Glomerular visceral epithelial cell (primary cell): ENCODE measurements at regions not wholly inside any gene's neighbourhood (a gene's known extent, or its start where the extent isn't known, plus 50 kb on each side); places are given as distances from the start of the nearest gene placed in this dataset.

ENCODE experiments used
- DNase-seq: peaks from one replicate; pipeline ENCODE4 v3.0.0-alpha.2; 2016; ENCODE audit errors: extremely low spot score

- DNase-seq: no peak
These were observed 312.2 kb downstream of the TMEM114 start for GRCh38 chr16:8278031-8278580.

DNA sequence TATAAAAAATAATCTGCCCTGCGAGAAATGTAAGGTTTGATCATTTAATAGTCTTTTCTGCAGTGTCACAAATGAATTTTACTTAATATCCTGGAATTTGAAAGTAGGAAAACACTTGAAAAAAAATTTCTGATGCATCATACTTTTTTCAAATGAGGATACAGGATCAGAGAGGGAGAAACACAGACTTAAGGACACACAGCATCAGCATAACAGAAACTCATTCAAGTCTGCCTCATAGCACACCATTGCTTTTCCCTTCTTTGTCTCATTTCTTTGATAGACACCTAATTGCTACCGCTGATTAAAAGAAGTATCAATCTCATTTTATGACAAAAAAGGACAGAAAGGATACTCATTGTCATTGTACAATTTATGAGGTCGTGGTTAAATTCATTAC lies 319.0 kb downstream of the TMEM114 start:
- no peak for DNase-seq

DNA sequence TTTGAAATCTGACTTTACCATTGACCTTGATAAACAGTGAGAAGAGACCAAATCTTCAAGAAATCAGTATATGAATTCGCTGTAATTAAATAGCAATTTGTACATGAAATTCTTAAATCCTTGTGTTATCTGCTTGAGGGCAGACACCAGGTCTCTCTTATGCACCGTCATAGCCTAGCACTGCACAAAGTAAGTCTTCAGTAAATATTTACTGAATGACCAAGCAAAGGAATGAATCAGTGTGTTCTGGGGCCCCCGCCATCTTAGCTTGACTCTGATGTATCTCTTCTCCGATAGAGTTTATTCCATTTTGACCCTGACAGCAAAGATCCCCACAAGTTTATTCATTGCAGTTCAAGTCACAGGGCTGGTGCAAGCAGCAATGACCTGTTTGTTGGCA lies 328.0 kb downstream of the TMEM114 start:
- no peak for DNase-seq

- no peak for DNase-seq
These were observed 330.2 kb downstream of the TMEM114 start for GRCh38 chr16:8260140-8260539.

DNA sequence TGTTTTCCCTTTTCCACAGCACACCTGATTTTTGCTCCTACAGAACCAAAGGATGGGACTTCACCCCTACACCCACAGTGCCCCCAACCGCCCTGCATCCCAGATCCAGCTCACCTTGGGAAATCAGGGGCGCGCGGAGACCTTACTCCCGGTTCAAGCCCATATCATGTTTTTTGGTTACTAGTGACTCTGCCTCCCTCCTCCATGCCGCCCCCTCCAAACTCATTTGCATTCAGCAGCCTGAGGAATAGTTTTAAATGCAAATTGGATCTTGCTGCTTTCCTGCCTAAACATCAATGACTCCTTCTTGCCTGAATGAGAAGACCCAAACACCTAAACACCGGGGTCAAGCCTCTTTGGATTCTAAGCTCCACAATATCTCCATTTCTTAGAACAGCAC lies 331.8 kb downstream of the TMEM114 start:
- no peak for DNase-seq

- no peak for DNase-seq
These were observed 332.8 kb downstream of the TMEM114 start for GRCh38 chr16:8257561-8257960.

DNA sequence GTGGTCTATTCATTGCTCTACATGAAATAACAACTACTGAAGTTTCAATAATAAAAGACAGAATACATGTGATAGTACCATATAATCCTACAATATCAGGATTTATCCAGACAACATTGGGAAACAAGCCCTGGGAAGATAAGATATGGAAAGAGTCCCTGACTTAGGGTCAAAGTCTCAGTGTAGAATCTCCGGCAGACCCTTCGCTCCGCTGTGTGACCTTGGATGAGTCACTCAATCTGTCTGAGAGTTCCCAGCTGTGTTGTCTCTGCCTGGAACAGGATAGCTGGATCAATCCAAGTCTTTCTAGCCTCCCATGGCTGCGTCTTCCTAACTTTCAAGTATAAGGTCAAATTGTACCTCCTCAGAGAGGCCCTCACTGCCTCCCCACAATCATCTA lies 335.9 kb downstream of the TMEM114 start:
- no peak for DNase-seq

GRCh38 chr16:8253718-8254117 lies 336.6 kb downstream of the TMEM114 start:
- no peak for DNase-seq

DNA sequence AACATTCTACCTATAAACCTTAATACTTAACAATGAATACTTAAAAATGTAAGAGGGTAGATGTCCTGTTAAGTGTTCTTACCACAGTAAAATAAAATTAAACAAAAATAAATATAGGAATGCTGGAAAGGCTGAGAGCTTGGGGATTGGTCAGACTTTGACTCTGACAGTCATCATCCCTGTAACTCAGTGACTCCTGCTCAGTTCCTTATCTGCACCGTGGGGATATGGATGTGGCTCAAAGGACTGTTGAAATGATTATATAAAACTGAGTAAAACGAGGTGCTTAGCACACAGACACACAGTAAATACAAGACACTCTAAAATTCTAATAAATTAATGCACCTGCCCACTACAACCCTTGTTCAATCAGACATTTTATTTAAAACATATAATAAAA lies 338.6 kb downstream of the TMEM114 start:
- no peak for DNase-seq

DNA sequence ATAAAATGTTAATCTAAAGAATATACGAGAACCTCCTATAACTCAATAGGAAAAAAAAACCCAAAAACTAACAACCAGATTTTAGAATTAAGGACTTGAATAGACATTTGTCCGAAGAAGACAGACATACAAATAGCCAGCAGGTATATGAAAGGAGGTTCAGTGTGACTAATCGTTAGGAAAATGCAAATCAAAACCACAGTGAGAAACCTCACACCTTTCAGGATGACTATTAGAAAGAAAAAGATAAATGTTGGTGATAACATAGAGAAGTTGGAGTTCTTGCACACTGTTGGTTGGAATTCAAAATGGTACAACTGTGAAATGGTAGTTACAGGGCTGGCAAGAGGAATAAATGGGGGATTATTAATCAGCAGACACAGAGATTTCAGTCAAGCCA lies 339.0 kb downstream of the TMEM114 start:
- DNase-seq: no peak

DNA sequence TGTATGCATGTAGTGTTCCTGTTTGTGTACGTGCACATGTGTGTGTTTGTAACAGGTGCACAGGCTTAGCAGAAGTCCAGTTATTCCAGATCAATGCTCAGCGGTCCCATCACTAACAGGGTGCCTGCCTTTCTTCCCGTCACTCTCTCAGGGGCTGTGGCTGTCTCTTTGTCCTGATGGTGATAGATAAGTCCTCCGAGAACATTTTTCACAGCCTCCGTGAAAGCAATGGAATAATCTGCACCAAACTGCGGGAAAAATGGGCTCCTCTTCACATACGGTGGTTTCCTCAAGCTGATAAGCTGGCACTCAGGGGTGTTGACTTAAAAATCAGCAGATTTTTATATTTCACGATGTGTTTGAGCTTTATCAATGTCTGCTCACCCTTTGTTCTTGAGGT lies 342.3 kb downstream of the TMEM114 start:
- DNase-seq: no peak

DNA sequence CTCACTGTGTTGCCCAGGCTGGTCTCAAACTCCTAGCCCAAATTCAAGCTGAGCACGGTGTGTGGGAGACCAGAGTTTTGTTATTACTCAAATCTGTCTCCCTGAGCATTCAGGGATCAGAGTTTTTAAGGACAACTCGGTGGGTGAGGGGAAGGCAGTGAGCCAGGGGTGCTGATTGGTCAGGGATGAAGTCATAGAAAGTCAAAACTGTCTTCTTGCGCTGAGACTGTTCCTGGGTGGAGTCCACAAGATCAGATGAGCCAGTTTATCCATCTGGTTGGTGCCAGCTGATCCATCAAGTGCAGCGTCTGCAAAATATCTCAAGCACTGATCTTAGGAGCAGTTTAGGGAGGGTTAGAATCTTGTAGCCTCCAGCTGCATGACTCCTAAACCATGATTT lies 346.3 kb downstream of the TMEM114 start:
- DNase-seq: no peak

DNA sequence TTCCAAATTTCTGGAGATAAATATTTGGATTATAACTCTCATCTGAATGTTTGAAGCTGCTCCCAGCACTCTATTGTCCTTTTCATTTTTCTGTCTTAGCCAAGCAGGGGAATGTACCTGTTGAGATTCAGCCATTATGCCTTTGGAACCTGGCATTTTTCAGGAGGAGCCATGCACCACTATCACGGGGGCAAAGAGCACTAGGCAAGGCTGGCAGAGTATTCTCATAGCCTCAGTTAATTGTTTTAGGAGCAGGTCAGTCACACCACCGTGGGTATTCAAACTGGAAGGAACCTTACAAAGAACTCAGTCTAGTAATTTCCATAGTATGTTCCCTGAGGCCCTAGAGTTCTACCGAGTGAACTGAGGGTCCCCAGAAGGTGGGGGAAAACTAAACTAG lies 348.9 kb downstream of the TMEM114 start:
- DNase-seq: no peak

DNA sequence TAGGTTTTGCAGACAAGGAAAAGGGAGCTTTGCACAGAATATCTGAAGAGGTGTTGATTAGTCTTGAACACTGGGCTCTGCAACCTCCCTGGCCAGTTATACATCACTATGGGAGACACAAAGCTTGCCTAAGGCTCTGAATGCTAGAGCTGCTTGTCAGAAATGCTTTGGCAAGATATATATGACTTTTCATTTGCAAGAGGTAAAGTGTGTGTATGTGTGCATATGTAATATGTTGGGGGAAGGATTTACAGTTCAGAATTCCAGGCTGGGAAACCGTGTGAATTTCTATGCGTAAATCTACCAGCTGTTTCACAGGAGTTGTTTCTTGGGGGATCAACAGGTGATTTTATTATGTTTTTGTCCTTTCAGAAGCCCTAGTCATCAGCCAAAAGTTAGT lies 350.9 kb downstream of the TMEM114 start:
- no peak for DNase-seq

GRCh38 chr16:8237452-8237851 lies 352.9 kb downstream of the TMEM114 start:
- no peak for DNase-seq

DNA sequence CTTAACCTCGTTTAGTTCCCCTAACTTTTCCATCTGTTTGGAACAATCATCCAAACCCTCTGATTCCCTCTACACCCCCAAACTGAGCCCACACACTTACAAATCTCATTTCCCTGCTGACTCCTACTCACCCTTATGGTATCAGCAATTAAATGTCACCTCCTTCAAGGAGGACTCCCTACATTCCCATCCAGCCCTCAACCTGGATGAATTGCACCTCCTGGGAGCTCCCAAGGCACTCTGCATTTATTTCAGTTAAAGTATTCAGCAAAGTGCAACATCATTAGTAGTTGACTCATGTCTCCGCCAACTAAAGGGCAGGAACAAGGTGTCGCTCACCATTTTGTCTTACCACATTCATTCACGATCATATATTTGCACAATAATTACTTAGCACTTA lies 353.5 kb downstream of the TMEM114 start:
- DNase-seq: no peak

DNA sequence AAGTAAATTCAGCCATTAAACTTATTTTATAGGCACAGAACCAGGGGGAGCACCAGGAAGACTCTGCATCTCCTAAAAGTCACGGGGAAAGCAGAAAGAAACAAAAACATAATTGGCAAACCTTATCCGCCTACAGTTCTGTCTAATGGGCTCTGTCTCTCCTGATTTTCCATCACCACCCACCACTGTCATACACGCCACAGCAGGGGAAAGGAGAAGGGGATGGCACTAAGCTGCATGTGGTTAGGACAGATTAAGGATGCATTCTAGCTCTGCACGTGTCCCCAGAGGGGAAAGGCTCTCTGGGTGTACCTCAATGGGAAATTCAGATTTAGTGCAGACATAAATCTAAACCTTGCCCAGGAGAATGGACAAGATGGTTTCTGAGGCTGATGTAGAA lies 359.8 kb downstream of the TMEM114 start:
- DNase-seq: no peak

- no peak for DNase-seq
These were observed 361.2 kb downstream of the TMEM114 start for GRCh38 chr16:8229011-8229520.

DNA sequence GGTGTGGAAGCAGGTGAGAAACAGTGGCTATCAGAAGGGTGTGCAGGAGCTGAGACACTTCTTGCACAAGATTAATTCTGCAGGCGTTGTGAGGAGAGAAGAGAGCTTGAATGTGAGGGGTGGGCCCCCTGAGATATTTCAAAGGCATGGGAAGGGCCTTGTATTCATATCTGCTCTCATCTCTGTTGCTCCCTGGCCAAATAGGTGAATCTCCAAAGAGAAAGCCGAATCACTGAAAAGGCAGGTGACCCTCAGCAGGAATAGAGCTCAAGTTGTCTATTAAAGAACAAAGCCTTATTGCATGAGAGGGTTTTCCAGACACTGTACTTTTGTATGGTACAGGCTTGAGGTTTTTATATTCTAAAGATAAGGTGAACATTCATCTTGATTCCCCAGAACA lies 373.1 kb downstream of the TMEM114 start:
- no peak for DNase-seq

DNA sequence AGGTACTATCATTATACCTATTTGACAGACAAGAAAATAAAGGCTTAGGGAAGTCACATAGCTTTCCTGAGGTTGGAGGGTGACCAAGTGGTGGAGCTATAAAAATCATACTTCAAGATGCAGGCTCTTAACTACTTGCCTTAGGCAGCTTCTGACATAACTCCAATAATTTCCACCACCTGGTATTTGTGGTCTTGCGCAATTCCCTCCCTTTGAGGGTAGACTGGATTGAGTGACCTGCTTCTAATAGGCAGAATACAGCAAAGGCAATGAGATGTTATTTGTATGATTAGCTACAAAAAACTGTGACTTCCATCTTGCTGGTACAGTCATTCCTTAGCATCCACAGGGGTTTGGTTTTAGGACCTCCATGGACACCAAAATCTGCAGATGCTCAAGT lies 385.5 kb downstream of the TMEM114 start:
- DNase-seq: no peak

- DNase-seq: no peak
These were observed 386.2 kb downstream of the TMEM114 start for GRCh38 chr16:8204096-8204495.

- DNase-seq: no peak
These were observed 387.2 kb downstream of the TMEM114 start for GRCh38 chr16:8203101-8203500.

GRCh38 chr16:8200839-8201238 lies 389.5 kb downstream of the TMEM114 start:
- no peak for DNase-seq

GRCh38 chr16:8199390-8199789 lies 390.9 kb downstream of the TMEM114 start:
- DNase-seq: no peak
